CD4-positive, alpha-beta T cell (primary cell): ENCODE measurements at regions not wholly inside any gene's neighbourhood (a gene's known extent, or its start where the extent isn't known, plus 50 kb on each side); places are given as distances from the start of the nearest gene placed in this dataset.

Source experiments
- ATAC-seq: fragments of 200-7000 bp; cut with Tn5 transposase; one replicate; pipeline ENCODE4 v1.10.0; 2022; ENCODE audit warnings: mild to moderate bottlenecking; ENCODE audit not compliant: poor library complexity
- CTCF ChIA-PET: fragments of 350-600 bp; sonication (Branson Sonifier 250); formaldehyde crosslinking; loops from one replicate; lab custom pipeline; 2021; ENCODE audit warnings: antibody characterized with exemption, inconsistent platforms; lab: Charles Lee
- POLR2A ChIA-PET: fragments of 350-600 bp; sonication (Branson Sonifier 250); formaldehyde crosslinking; loops from one replicate; lab custom pipeline; 2021; ENCODE audit warnings: antibody characterized with exemption, inconsistent platforms; lab: Charles Lee
- DNase-seq, 14 experiments: peaks; one replicate each; pipeline ENCODE4 v3.0.0-alpha.2; 2013 to 2020; ENCODE audit warnings: mixed read lengths in 2 of 14
- H3K27ac ChIP-seq, 2 donors: one replicate each; pipeline versions ENCODE4 v1.5.1 to v1.7.0; 2013; ENCODE audit warnings: low read length in 2 of 2, low read depth in 1 of 2, mild to moderate bottlenecking in 1 of 2
- H3K27me3 ChIP-seq, 2 experiments: 1 replicate in 1 of 2; 2 replicates in 1 of 2; pipeline versions ENCODE4 v1.6.1 to v1.7.0; 2013; ENCODE audit warnings: low read length in 2 of 2, control low read depth in 1 of 2, mild to moderate bottlenecking in 1 of 2, moderate library complexity in 1 of 2; ENCODE audit not compliant: insufficient read depth in 2 of 2, control insufficient read depth in 1 of 2
- H3K36me3 ChIP-seq: one replicate; pipeline ENCODE4 v1.6.1; 2013; ENCODE audit warnings: low read length, control low read depth; ENCODE audit not compliant: insufficient read depth
- H3K4me1 ChIP-seq: one replicate; pipeline ENCODE4 v1.6.1; 2013; ENCODE audit warnings: low read length, control low read depth; ENCODE audit not compliant: insufficient read depth
- H3K4me3 ChIP-seq: one replicate; pipeline ENCODE4 v1.5.1; 2013; ENCODE audit warnings: mild to moderate bottlenecking, low read length, moderate library complexity
- H3K9me3 ChIP-seq, 2 experiments: 1 replicate in 1 of 2; 2 replicates in 1 of 2; pipeline versions ENCODE4 v1.6.1 to v1.7.0; 2013; ENCODE audit warnings: low read length in 2 of 2, mild to moderate bottlenecking in 2 of 2, control low read depth in 1 of 2, moderate library complexity in 1 of 2; ENCODE audit not compliant: control insufficient read depth in 1 of 2, insufficient read depth in 1 of 2
- H3K27ac Mint-ChIP-seq: one replicate; pipeline ENCODE4 v1.8.0; 2020; ENCODE audit warnings: mixed read lengths
- H3K27me3 Mint-ChIP-seq: one replicate; pipeline ENCODE4 v1.8.0; 2021; ENCODE audit warnings: mixed read lengths
- H3K36me3 Mint-ChIP-seq: one replicate; pipeline ENCODE4 v1.8.0; 2021; ENCODE audit warnings: low read depth, mixed read lengths
- H3K4me1 Mint-ChIP-seq: one replicate; pipeline ENCODE4 v1.8.0; 2021; ENCODE audit warnings: low read depth, mixed read lengths
- H3K4me3 Mint-ChIP-seq: one replicate; pipeline ENCODE4 v1.8.0; 2020; ENCODE audit warnings: mild to moderate bottlenecking, mixed read lengths
- H3K9me3 Mint-ChIP-seq: one replicate; pipeline ENCODE4 v1.8.0; 2020; ENCODE audit warnings: mixed read lengths
- intact Hi-C, 2 experiments: fragments of 100-400 bp; cut with DNase I in 1 of 2; cut with micrococcal nuclease in 1 of 2; formaldehyde crosslinking; loops; one replicate each; pipeline versions ENCODE4 v1.15.1 to v1.9.0; 2023 to 2025; cut with DNase I, micrococcal nuclease
- TF ChIP-seq, protein P1 (sequence below): fragments of 200-600 bp; IDR thresholded peaks from one replicate; pipeline ENCODE4 v1.8.0; 2022; ENCODE audit warnings: antibody characterized with exemption, mild to moderate bottlenecking

DNA sequence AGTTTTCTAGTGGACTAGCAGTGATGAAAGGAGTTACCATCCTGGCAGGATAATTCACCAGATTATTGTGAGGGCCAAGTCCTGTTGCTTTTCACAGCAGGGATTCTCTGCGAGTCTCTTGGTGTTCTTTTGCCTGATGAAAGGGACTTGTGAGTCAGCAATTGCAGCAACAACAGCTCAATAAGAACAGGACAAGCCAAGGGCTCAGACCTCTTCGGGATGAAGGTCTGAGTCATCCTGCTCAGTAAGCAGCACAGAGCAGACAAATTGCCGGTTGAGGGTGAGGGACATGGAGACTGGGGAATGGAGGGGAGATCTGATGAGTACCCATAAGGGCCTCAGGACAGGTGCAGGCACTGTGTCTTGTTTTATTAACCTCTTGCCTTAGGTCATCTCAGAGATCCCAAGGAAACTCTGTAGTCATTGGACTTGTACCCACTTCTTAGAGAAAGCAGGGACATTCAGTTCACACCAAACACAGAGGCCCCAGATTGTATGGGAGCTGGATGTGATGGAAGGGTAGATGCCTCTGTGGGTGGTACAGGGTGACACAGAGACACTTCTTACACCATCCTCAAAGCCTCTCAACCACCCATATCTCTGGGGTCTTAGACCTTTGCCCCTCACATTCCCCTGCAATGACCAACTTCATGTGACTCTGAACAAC is 173.8 kb upstream of the TLE3 start:
- intact Hi-C loops = no loop called here
- Mint-ChIP-seq H3K27me3 (peaks cover 1% of the 10 kb centered on the region), H3K36me3 (no peaks in the 10 kb centered on the region), H3K4me3 (no peak overlapping the region), H3K9me3 (no peaks in the 10 kb centered on the region), H3K27ac (no peak overlapping the region), H3K4me1 (peaks cover 21% of the 10 kb centered on the region)
- ChIA-PET POLR2A (no interaction called here), CTCF (no interaction called here)
- no peak overlapping the region for H3K4me3 ChIP-seq
- TF ChIP-seq, protein P1, sequence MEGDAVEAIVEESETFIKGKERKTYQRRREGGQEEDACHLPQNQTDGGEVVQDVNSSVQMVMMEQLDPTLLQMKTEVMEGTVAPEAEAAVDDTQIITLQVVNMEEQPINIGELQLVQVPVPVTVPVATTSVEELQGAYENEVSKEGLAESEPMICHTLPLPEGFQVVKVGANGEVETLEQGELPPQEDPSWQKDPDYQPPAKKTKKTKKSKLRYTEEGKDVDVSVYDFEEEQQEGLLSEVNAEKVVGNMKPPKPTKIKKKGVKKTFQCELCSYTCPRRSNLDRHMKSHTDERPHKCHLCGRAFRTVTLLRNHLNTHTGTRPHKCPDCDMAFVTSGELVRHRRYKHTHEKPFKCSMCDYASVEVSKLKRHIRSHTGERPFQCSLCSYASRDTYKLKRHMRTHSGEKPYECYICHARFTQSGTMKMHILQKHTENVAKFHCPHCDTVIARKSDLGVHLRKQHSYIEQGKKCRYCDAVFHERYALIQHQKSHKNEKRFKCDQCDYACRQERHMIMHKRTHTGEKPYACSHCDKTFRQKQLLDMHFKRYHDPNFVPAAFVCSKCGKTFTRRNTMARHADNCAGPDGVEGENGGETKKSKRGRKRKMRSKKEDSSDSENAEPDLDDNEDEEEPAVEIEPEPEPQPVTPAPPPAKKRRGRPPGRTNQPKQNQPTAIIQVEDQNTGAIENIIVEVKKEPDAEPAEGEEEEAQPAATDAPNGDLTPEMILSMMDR = no peak
- H3K4me1 ChIP-seq = peaks cover 24% of the 10 kb centered on the region
- H3K27ac ChIP-seq = no peak overlapping the region
- no peaks in the 10 kb centered on the region for H3K9me3 ChIP-seq
- ATAC-seq (no peak), DNase-seq (peak in 2 of 14 experiments; percentile 56 to 66)
- H3K36me3 ChIP-seq = no peaks in the 10 kb centered on the region
- H3K27me3 ChIP-seq = no peaks in the 10 kb centered on the region

DNA sequence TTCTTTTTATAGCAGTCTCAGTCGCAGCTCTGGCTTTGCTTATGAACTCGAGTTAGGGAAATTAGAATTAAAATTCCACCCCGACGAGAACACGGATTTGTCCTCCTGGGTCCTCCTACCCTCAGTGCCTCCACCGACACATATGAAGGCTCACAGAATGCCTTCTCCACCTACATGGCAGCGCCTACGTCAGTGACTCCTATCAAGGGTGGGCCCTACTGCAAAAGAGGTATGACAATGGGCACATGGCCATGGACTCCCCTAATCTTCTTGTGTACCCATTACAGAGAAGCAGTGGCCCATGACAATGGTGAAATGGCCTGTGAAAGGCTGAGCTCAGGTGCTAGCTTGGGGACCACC is 173.0 kb upstream of the TLE3 start:
- no peaks in the 10 kb centered on the region for H3K9me3 ChIP-seq
- POLR2A ChIA-PET = no interaction called here
- Mint-ChIP-seq H3K4me1 (peaks cover 29% of the 10 kb centered on the region), H3K9me3 (no peaks in the 10 kb centered on the region), H3K27me3 (peaks cover 4% of the 10 kb centered on the region), H3K36me3 (no peaks in the 10 kb centered on the region), H3K4me3 (no peak overlapping the region), H3K27ac (no peak overlapping the region)
- TF ChIP-seq, protein P1 = no peak
- H3K4me1 ChIP-seq = peaks cover 32% of the 10 kb centered on the region
- intact Hi-C loops = no loop called here
- H3K4me3 ChIP-seq = no peak overlapping the region
- no peaks in the 10 kb centered on the region for H3K27me3 ChIP-seq
- CTCF ChIA-PET = no interaction called here
- DNase-seq (no peak), ATAC-seq (no peak)
- H3K27ac ChIP-seq = no peak overlapping the region
- H3K36me3 ChIP-seq = no peaks in the 10 kb centered on the region

DNA sequence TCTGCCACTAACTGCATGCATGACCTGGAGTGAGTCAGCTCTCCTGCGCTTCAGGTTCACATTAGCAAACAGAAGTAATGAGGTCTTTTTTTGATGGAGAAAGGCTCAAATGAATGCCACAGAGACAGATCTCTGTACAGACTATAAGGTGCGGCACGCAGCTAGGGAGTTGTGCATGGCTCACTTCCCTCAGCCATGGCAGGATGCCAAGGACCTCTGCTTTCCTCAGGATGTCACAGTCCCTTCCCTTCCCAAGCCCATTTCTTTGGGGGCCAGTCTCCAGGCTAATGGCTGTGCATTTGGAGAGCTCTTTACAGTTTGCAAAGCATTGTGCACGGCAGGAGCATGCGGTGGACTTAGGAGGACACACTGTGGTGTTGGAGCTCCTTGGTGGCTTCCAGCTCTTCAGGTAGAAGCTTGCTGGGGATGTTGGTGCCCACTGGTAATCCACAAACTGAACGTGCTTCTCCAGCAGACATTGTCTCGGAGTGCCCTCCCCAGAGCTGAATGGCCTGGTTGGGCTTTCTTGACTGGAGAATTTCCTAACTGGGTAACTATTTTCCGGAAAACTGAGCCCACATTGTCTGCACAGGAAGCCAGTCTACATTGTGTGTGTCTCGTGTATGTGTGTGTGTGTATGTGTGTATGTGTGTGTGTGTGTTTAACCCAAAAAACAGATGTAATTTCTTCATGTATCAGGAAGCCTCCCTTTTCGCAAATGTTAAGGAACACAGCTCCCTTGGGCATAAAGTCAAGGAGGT is 172.5 kb upstream of the TLE3 start:
- ATAC-seq (peak; percentile 32), DNase-seq (peak in 1 of 14 experiments; percentile 23)
- no peaks in the 10 kb centered on the region for H3K27me3 ChIP-seq
- peaks cover 4% of the 10 kb centered on the region for H3K27me3 Mint-ChIP-seq
- no peaks in the 10 kb centered on the region for H3K9me3 ChIP-seq
- H3K36me3 ChIP-seq = no peaks in the 10 kb centered on the region
- no peak overlapping the region for H3K27ac ChIP-seq
- no peak overlapping the region for H3K4me3 ChIP-seq
- no peak overlapping the region for H3K4me3 Mint-ChIP-seq
- no peaks in the 10 kb centered on the region for H3K36me3 Mint-ChIP-seq
- ChIA-PET CTCF (no interaction called here), POLR2A (no interaction called here)
- intact Hi-C loops = loop anchor here in 1 of 2 experiments (5.0 kb wide), 1 partner anchor 543 kb away; no protein-coding TSS in a partner anchor
- peaks cover 37% of the 10 kb centered on the region for H3K4me1 ChIP-seq
- peaks cover 30% of the 10 kb centered on the region for H3K4me1 Mint-ChIP-seq
- TF ChIP-seq, protein P1 = no peak
- H3K27ac Mint-ChIP-seq = no peak overlapping the region
- no peaks in the 10 kb centered on the region for H3K9me3 Mint-ChIP-seq
